Heart left ventricle (tissue), 16 donors: ENCODE measurements at regions not wholly inside any gene's neighbourhood (a gene's known extent, or its start where the extent isn't known, plus 50 kb on each side); places are given as distances from the start of the nearest gene placed in this dataset.
A peak's percentile ranks its signal among the peaks of the same experiment; 100 is the strongest.

Source experiments
- ATAC-seq, 4 donors: fragments of 200-7000 bp; cut with Tn5 transposase; one replicate each; pipeline ENCODE4 v1.9.1; 2020 to 2022; ENCODE audit warnings: moderate library complexity in 4 of 4, mild to moderate bottlenecking in 3 of 4, moderate number of reproducible peaks in 1 of 4
- DNase-seq, 5 donors: peaks; one replicate each; pipeline ENCODE4 v3.0.0-alpha.2; 2020
- H3K27ac ChIP-seq, 12 donors: fragments of 200-600 bp; sonication (generic) in 4 of 12; one replicate each; pipeline versions ENCODE4 v1.5.0 to v1.8.0; 2016 to 2022; ENCODE audit warnings: mild to moderate bottlenecking in 2 of 12
- H3K27me3 ChIP-seq, 9 donors: fragments of 200-600 bp; sonication (generic) in 2 of 9; one replicate each; pipeline versions ENCODE4 v1.5.1 to v1.8.0; 2016 to 2022; ENCODE audit warnings: mild to moderate bottlenecking in 3 of 9
- H3K36me3 ChIP-seq, 9 donors: fragments of 200-600 bp; sonication (generic) in 2 of 9; one replicate each; pipeline versions ENCODE4 v1.5.0 to v1.8.0; 2018 to 2022; ENCODE audit warnings: mild to moderate bottlenecking in 2 of 9
- H3K4me1 ChIP-seq, 12 donors: fragments of 200-600 bp; sonication (generic) in 4 of 12; one replicate each; pipeline versions ENCODE4 v1.5.0 to v1.8.0; 2016 to 2022; ENCODE audit warnings: mild to moderate bottlenecking in 3 of 12
- H3K4me3 ChIP-seq, 12 donors: fragments of 200-600 bp; sonication (generic) in 4 of 12; one replicate each; pipeline versions ENCODE4 v1.5.0 to v1.8.0; 2017 to 2022; ENCODE audit warnings: mild to moderate bottlenecking in 9 of 12, moderate library complexity in 4 of 12
- H3K9me3 ChIP-seq, 12 donors: fragments of 200-600 bp; sonication (generic) in 4 of 12; one replicate each; pipeline versions ENCODE4 v1.5.0 to v1.8.0; 2016 to 2022; ENCODE audit warnings: mild to moderate bottlenecking in 1 of 12
- POLR2A ChIP-seq, 2 donors: fragments of 450-650 bp; IDR thresholded peaks; one replicate each; pipeline ENCODE4 v1.6.1; 2017; ENCODE audit warnings: antibody characterized with exemption in 2 of 2, mild to moderate bottlenecking in 2 of 2, moderate library complexity in 2 of 2
- WGBS, 4 donors: extraction: QIAGEN DNeasy Blood & Tissue Kit in 2 of 4; methylation state at CpG; one replicate each; pipeline versions ENCODE4 v1.1.5 to v1.1.7; 2013 to 2018; 5-methylcytosine and 5-hydroxymethylcytosine counted together
- intact Hi-C, 10 donors: fragments of 100-400 bp; cut with DNase I; formaldehyde crosslinking; loops; one replicate each; pipeline versions ENCODE4 v1.11.1 to v1.14.2; 2022
- TF ChIP-seq, protein P1 (sequence below), 12 donors: fragments of 200-600 bp; sonication (generic) in 4 of 12; IDR thresholded peaks; one replicate each; pipeline versions ENCODE4 v1.5.0 to v1.8.0; 2018 to 2022; ENCODE audit warnings: antibody characterized with exemption in 12 of 12, mild to moderate bottlenecking in 5 of 12
- donor health status: ischemic (EF 13 %, LVEDD 7.1; RV severe dilation, severe dysfunction).
- donor health status: healthy with polysubstance abuse.
- donor health status: DM: no; HTN: yes; CAD: no.
- donor health status: DM: no; HTN: no; CAD: no.
- donor health status: ischemic (EF 25% LVEDD 6.9; RV normal size, moderate dysfunction).
- donor health status: ischemic (EF 25% LVEDD 5.7; RV mildly dilated, moderate dysfunction).
- donor health status: healthy.
- donor health status: DM: yes; HTN: yes; CAD: no.
- donor health status: ischemic (EF 35%, LVEDD 5.7; RV mildly dilated, moderate dysfunction).
- donor health status: nonischemic (EF 11% LVEDD 7.7; RV severe dilation, severe dysfunction).
- donor health status: DM: yes; HTN: yes; CAD: no.
- donor health status: PGD.
- donor health status: ischemic (EF 29% LVEDD 5.4; RV normal size, mild dysfunction).
- donor health status: nonischemic (EF 23%, LVEDD 6.1; RV moderate dilation, normal function).

DNA sequence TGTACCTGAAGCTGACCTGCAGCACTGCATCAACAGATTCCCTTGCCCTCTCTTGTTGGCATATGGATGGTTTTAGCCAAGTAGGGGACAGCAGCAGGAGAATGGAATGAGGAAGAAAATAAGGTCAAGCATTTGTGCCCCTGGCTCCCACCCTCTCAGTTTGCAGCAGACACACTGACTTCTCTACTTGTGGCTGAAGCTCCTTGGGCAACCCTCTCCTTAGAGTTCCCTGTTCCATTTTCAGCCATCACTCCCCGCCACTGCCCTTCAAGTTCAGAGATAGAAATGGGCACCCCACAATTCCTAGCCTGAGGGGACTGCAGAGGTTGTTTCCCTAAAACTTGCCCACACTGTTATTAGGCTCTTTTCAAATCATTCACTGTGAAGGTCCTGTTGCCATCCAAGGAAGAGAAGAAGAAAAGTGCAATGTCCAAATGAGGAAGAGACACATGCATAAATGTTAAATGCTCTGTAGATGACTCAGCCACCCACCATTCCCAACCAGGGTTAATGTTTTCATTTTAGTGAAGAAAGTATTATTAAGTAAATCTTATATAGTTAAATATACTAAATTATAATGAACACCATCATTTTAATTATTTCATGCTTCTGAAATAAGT is 295.9 kb upstream of the UBE2E2 start:
- Histone ChIP-seq H3K4me3 (no peak overlapping the region), H3K36me3 (no peaks in the 10 kb centered on the region), H3K4me1 (no peaks in the 10 kb centered on the region), H3K27me3 (no peaks in the 10 kb centered on the region), H3K27ac (no peak overlapping the region), H3K9me3 (no peaks in the 10 kb centered on the region)
- DNase-seq: no peak
- intact Hi-C loops: no loop called here
- no peak for TF ChIP-seq POLR2A (IDR thresholded peaks at IDR 0.05)
- TF ChIP-seq, protein P1, sequence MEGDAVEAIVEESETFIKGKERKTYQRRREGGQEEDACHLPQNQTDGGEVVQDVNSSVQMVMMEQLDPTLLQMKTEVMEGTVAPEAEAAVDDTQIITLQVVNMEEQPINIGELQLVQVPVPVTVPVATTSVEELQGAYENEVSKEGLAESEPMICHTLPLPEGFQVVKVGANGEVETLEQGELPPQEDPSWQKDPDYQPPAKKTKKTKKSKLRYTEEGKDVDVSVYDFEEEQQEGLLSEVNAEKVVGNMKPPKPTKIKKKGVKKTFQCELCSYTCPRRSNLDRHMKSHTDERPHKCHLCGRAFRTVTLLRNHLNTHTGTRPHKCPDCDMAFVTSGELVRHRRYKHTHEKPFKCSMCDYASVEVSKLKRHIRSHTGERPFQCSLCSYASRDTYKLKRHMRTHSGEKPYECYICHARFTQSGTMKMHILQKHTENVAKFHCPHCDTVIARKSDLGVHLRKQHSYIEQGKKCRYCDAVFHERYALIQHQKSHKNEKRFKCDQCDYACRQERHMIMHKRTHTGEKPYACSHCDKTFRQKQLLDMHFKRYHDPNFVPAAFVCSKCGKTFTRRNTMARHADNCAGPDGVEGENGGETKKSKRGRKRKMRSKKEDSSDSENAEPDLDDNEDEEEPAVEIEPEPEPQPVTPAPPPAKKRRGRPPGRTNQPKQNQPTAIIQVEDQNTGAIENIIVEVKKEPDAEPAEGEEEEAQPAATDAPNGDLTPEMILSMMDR (IDR thresholded peaks at IDR 0.05): no peak
- no peak for ATAC-seq
- 92 to 95% (median 93%) methylated on average over 1 of the region's 1 CpG for WGBS, 4 donors

DNA sequence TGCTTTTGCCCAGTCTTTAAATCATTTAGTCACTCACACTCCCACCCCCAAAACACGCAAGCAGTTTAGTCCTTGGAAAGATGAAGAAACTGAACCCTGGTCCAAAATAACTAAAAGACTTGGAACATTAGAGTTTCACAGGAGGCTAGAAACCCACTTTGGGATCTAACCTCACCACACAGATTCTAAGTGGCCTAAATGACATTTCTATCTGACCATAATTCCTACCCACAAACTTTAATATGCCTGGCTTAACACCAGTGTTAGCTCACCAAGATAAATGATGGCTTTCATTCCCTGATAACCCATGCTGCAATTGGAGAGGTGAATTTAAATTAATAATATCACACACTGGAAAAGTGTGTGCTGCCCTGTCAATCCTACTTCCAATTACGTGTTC is 295.3 kb upstream of the UBE2E2 start:
- no peaks in the 10 kb centered on the region for H3K4me1 ChIP-seq
- H3K9me3 ChIP-seq: no peaks in the 10 kb centered on the region
- ATAC-seq: no peak
- no peak for DNase-seq
- WGBS, 4 donors: 66 to 77% (median 76%) methylated on average over 2 of the region's 2 CpGs
- no peaks in the 10 kb centered on the region for H3K27me3 ChIP-seq
- H3K4me3 ChIP-seq: no peak overlapping the region
- no peaks in the 10 kb centered on the region for H3K36me3 ChIP-seq
- no peak overlapping the region for H3K27ac ChIP-seq
- intact Hi-C loops: no loop called here
- no peak for TF ChIP-seq POLR2A (IDR thresholded peaks at IDR 0.05)
- TF ChIP-seq, protein P1 (IDR thresholded peaks at IDR 0.05): no peak

DNA sequence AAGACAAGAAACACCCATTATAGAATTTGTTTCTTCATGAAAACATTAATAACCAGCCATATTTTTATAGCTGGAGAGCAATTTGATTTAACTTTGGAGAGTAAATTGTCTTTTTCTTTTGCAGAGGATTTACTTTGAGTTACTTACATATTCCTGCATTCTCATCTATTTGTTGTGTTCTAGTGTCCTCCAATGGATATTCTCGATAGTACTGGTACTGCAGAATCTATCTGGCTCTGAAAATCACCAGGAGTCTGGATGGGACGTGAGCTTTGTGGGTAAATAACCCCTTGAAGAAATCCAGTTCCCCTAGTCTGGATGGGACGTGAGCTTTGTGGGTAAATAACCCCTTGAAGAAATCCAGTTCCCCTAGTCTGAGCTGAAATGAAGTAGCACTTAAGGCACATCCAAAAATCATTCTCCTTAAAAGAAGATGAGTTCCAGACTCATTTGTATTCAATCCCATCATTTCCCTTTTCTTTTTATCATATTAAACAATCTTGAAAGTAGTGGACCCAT is 294.1 kb upstream of the UBE2E2 start:
- intact Hi-C loops: no loop called here
- DNase-seq: no peak
- H3K36me3 ChIP-seq: no peaks in the 10 kb centered on the region
- WGBS, 4 donors: 58 to 71% (median 64%) methylated on average over 3 of the region's 3 CpGs
- no peaks in the 10 kb centered on the region for H3K4me1 ChIP-seq
- no peaks in the 10 kb centered on the region for H3K27me3 ChIP-seq
- H3K4me3 ChIP-seq: no peak overlapping the region
- H3K9me3 ChIP-seq: no peaks in the 10 kb centered on the region
- no peak overlapping the region for H3K27ac ChIP-seq
- ATAC-seq: no peak
- TF ChIP-seq, protein P1 (IDR thresholded peaks at IDR 0.05): peak in 6 of 12 donors; percentile 15 to 33 (median 22)
- TF ChIP-seq POLR2A (IDR thresholded peaks at IDR 0.05): no peak

DNA sequence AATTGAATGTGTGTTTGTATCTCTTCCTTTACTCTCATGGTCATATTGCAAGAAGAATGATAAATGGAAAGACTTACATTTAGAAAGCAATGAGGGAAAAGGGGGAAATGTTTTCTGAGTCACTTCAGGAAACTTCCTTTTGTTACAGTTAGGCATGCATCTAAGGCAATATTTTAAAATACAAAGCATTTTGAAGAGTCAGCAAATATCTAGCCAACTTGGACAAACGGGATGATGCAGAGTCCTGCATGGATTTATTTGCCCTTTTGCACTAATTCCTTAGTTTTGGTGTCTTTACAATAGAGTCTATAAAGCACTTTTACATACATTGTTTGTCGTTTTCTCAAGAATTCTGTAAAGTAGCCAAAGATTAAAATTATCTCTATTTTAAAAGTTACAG is 286.2 kb upstream of the UBE2E2 start:
- TF ChIP-seq, protein P1 (IDR thresholded peaks at IDR 0.05): no peak
- TF ChIP-seq POLR2A (IDR thresholded peaks at IDR 0.05): no peak
- ATAC-seq (no peak), DNase-seq (no peak)
- 56 to 70% (median 61%) methylated on average over 2 of the region's 2 CpGs for WGBS, 4 donors
- intact Hi-C loops: no loop called here
- no peaks in the 10 kb centered on the region for H3K4me1 ChIP-seq
- H3K9me3 ChIP-seq: no peaks in the 10 kb centered on the region
- no peaks in the 10 kb centered on the region for H3K36me3 ChIP-seq
- H3K4me3 ChIP-seq: no peak overlapping the region
- H3K27ac ChIP-seq: no peak overlapping the region
- no peaks in the 10 kb centered on the region for H3K27me3 ChIP-seq
